Activated CD4-positive, alpha-beta T cell treated with anti-CD3 and anti-CD28 coated beads, Interleukin-2, amount 10 ng/mL, durations not matched to agents 24 days and 14 days (primary cell): ENCODE measurements at regions not wholly inside any gene's neighbourhood (a gene's known extent, or its start where the extent isn't known, plus 50 kb on each side); places are given as distances from the start of the nearest gene placed in this dataset.
"Not testable (repeated sequence)": the region's sequence is repeated elsewhere in the genome, so short reads cannot be mapped to it uniquely, and the experiment has no call there.

ENCODE experiments used
- DNase-seq: peaks from one replicate; pipeline ENCODE4 v3.0.0; 2022
- H3K27ac Mint-ChIP-seq: one replicate; pipeline ENCODE4 v1.8.0; 2022; ENCODE audit warnings: mild to moderate bottlenecking, mixed read lengths
- H3K27me3 Mint-ChIP-seq: one replicate; pipeline ENCODE4 v1.8.0; 2022; ENCODE audit warnings: mixed read lengths
- H3K36me3 Mint-ChIP-seq: one replicate; pipeline ENCODE4 v1.8.0; 2022; ENCODE audit warnings: low read depth, mild to moderate bottlenecking, mixed read lengths
- H3K4me1 Mint-ChIP-seq: one replicate; pipeline ENCODE4 v1.8.0; 2021; ENCODE audit warnings: mixed read lengths
- H3K4me3 Mint-ChIP-seq: one replicate; pipeline ENCODE4 v1.8.0; 2022; ENCODE audit warnings: mild to moderate bottlenecking, moderate library complexity, mixed read lengths
- H3K9me3 Mint-ChIP-seq: one replicate; pipeline ENCODE4 v1.8.0; 2021; ENCODE audit warnings: mixed read lengths
- intact Hi-C: fragments of 100-400 bp; cut with micrococcal nuclease; formaldehyde crosslinking; loops from one replicate; pipeline ENCODE4 v1.15.1; 2023

DNA sequence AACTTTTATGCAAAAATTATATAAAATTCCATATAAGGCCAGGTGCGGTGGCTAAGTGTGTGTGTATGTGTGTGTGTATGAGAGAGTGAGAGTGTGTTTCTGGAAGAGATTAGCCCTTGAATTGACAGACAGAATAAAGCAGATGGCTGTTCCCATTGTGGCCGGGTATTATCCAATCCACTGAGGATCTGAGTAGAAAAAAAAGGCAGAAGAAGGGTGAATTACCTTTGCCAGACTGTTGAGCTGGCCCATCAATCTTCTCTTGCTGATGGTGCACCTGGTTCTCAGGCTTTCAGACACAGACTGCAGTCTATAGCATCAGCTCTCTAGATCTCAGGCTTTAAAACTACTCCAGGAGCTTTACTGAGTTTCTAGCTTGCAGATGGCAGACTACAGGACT lies 92.2 kb upstream of the SLIT2 start:
- no peak overlapping the region for H3K27ac Mint-ChIP-seq
- H3K9me3 Mint-ChIP-seq: no peaks in the 10 kb centered on the region
- intact Hi-C loops: no loop called here
- H3K27me3 Mint-ChIP-seq: no peaks in the 10 kb centered on the region
- no peaks in the 10 kb centered on the region for H3K4me1 Mint-ChIP-seq
- no peak overlapping the region for H3K4me3 Mint-ChIP-seq
- H3K36me3 Mint-ChIP-seq: no peaks in the 10 kb centered on the region
- DNase-seq: no peak

DNA sequence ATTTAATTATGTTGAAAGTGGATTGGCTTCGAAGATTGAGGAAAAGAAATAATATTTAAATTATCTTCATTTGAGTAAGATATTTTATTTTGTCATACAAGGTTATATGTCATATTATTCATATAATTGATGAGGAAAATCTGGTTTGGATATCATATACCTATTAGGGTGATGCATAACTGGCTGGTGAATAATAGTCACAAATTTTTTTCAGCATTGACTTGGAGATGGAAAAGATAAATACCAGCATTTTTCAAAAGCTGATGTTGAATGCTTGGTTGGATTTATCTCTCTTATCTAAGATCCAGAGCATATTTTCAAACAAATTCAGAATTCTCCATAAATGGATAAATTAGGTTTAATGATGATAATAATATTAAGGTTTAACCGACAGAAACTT lies 93.5 kb upstream of the SLIT2 start:
- no peak for DNase-seq
- H3K9me3 Mint-ChIP-seq: no peaks in the 10 kb centered on the region
- no peaks in the 10 kb centered on the region for H3K4me1 Mint-ChIP-seq
- intact Hi-C loops: no loop called here
- no peak overlapping the region for H3K27ac Mint-ChIP-seq
- no peak overlapping the region for H3K4me3 Mint-ChIP-seq
- no peaks in the 10 kb centered on the region for H3K27me3 Mint-ChIP-seq
- no peaks in the 10 kb centered on the region for H3K36me3 Mint-ChIP-seq

DNA sequence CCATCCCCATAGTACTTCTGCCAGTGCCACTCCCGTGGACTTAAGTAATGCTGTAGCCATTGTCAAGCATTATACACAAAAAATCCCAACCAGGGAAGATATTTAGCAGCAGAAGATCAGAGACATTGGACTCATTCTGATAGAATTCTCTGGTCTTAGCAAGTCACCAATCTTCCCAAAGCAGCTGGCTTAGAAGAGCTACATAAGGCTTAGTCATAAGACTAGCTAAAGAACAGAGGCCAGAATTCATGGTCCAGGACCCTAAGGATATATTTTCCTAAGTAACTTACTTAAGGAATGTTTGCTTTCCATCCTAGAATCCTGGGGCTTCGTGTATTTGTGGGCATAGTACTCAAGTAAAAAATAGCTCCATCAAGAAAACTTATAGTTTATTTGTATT lies 100.3 kb upstream of the SLIT2 start:
- H3K9me3 Mint-ChIP-seq: no peaks in the 10 kb centered on the region
- DNase-seq: no peak
- H3K27ac Mint-ChIP-seq: no peak overlapping the region
- H3K4me3 Mint-ChIP-seq: no peak overlapping the region
- no peaks in the 10 kb centered on the region for H3K27me3 Mint-ChIP-seq
- no peaks in the 10 kb centered on the region for H3K36me3 Mint-ChIP-seq
- H3K4me1 Mint-ChIP-seq: no peaks in the 10 kb centered on the region
- intact Hi-C loops: no loop called here

- H3K27me3 Mint-ChIP-seq, H3K36me3 Mint-ChIP-seq, H3K4me1 Mint-ChIP-seq, intact Hi-C loops, DNase-seq, H3K27ac Mint-ChIP-seq, H3K4me3 Mint-ChIP-seq, H3K9me3 Mint-ChIP-seq: not testable (repeated sequence)
These were observed 102.6 kb upstream of the SLIT2 start for GRCh38 chr4:20149143-20149542.

DNA sequence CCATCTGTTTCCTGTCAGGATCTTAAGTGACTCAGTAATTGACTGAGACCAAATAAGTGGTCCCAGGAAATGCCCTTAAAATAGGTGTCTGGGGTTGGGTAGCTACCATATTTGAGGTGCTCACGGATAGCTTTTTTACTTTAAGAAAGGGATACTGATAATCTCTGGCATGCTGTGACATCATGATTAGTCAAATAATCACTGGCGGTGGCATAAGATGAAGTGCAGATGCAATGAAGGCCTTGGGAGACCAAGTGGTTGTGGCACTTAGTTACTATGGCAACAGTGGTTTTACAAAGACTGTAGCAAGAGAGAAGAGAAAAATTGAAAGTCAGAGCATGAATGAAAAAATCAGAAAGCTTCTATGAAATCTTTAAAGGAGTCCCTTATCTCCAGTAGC lies 114.5 kb upstream of the SLIT2 start:
- intact Hi-C loops: no loop called here

GRCh38 chr4:20127626-20128025 lies 124.1 kb upstream of the SLIT2 start:
- no peak overlapping the region for H3K4me3 Mint-ChIP-seq

More for the DNA sequence above, 114.5 kb upstream of the SLIT2 start:
- no peak for DNase-seq
- no peaks in the 10 kb centered on the region for H3K36me3 Mint-ChIP-seq
- no peak overlapping the region for H3K27ac Mint-ChIP-seq
- no peak overlapping the region for H3K4me3 Mint-ChIP-seq
- H3K9me3 Mint-ChIP-seq: no peaks in the 10 kb centered on the region
- H3K27me3 Mint-ChIP-seq: no peaks in the 10 kb centered on the region
- no peaks in the 10 kb centered on the region for H3K4me1 Mint-ChIP-seq

GRCh38 chr4:20126906-20127305 lies 124.8 kb upstream of the SLIT2 start:
- Mint-ChIP-seq H3K36me3 (no peaks in the 10 kb centered on the region), H3K27me3 (no peaks in the 10 kb centered on the region), H3K4me1 (no peaks in the 10 kb centered on the region), H3K9me3 (no peaks in the 10 kb centered on the region), H3K27ac (no peak overlapping the region), H3K4me3 (no peak overlapping the region)
- intact Hi-C loops: no loop called here
- no peak for DNase-seq

More at GRCh38 chr4:20127626-20128025, 124.1 kb upstream of the SLIT2 start:
- DNase-seq: no peak
- H3K9me3 Mint-ChIP-seq: no peaks in the 10 kb centered on the region
- no peaks in the 10 kb centered on the region for H3K27me3 Mint-ChIP-seq
- no peaks in the 10 kb centered on the region for H3K36me3 Mint-ChIP-seq
- intact Hi-C loops: no loop called here
- no peaks in the 10 kb centered on the region for H3K4me1 Mint-ChIP-seq
- H3K27ac Mint-ChIP-seq: no peak overlapping the region

- intact Hi-C loops: no loop called here
- H3K27ac Mint-ChIP-seq: no peak overlapping the region
- no peak for DNase-seq
- no peak overlapping the region for H3K4me3 Mint-ChIP-seq
- H3K36me3 Mint-ChIP-seq: no peaks in the 10 kb centered on the region
- H3K9me3 Mint-ChIP-seq: no peaks in the 10 kb centered on the region
- H3K4me1 Mint-ChIP-seq: no peaks in the 10 kb centered on the region
- H3K27me3 Mint-ChIP-seq: no peaks in the 10 kb centered on the region
These were observed 127.2 kb upstream of the SLIT2 start for GRCh38 chr4:20124317-20125026.

DNA sequence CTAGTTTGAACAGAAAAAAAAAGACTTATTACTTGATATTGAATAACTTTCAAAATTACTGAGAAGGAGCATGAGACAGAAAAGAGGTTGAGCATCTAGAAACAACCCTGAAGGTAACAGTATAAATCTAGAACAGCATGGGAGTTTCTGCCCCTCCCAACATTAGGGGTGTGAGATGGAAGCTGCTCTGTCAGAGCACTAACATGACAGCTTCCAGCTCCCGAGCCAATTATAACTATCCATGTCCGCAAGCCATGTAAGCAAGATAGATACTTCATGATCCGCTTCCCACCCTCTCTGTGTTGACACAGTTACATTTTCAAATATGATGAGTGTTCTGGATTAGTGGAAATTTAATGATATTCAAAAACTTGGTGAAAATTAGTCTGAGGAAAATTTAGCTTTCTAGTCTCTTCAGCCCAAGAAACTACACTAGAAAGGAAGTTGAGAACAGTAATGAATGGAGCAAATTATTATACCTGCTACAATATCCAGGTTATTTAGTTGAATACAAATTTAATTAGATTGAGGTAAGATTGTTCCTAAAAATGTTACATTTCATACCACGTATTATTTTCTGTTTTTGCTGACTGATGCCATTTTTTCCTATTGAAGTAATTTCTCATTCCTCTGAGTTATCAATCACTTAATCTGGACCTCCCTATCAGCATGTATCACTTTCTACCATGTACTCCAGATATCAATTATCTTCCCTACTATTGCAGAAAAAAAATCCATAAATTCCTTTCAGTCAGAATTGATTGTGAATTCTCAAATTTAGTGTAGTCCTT lies 129.3 kb upstream of the SLIT2 start:
- H3K9me3 Mint-ChIP-seq: no peaks in the 10 kb centered on the region
- intact Hi-C loops: no loop called here
- H3K4me1 Mint-ChIP-seq: no peaks in the 10 kb centered on the region
- no peaks in the 10 kb centered on the region for H3K36me3 Mint-ChIP-seq
- DNase-seq: no peak
- H3K27ac Mint-ChIP-seq: no peak overlapping the region
- no peaks in the 10 kb centered on the region for H3K27me3 Mint-ChIP-seq
- no peak overlapping the region for H3K4me3 Mint-ChIP-seq

GRCh38 chr4:20119141-20119540 lies 132.6 kb upstream of the SLIT2 start:
- intact Hi-C loops: no loop called here
- Mint-ChIP-seq H3K4me3 (no peak overlapping the region), H3K9me3 (no peaks in the 10 kb centered on the region), H3K27ac (no peak overlapping the region), H3K27me3 (no peaks in the 10 kb centered on the region), H3K36me3 (no peaks in the 10 kb centered on the region), H3K4me1 (no peaks in the 10 kb centered on the region)
- no peak for DNase-seq

DNA sequence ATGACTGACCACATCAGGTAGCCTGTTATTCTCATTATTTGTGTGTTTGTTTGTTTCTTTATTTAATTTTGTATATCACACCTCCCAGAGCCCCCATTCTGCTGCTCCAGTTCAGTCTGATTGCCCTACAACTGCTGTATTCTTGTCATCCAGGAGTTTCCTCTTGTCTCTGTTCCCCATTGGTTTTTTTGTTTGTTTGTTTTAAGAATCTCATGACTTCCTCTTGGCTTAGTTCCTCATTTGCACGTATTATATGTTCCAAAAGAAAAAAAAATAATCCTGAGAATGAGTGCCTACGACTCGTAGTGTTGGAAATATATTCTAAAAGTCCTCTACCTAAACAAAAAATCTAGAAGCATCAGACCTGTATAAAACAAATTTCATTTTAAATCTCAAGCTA lies 142.3 kb upstream of the SLIT2 start:
- no peak overlapping the region for H3K27ac Mint-ChIP-seq
- H3K9me3 Mint-ChIP-seq: peaks cover 6% of the 10 kb centered on the region

GRCh38 chr4:20106921-20107320 lies 144.8 kb upstream of the SLIT2 start:
- Mint-ChIP-seq H3K4me1 (no peaks in the 10 kb centered on the region), H3K4me3 (no peak overlapping the region), H3K9me3 (peaks cover 6% of the 10 kb centered on the region), H3K27ac (no peak overlapping the region), H3K27me3 (no peaks in the 10 kb centered on the region), H3K36me3 (no peaks in the 10 kb centered on the region)
- intact Hi-C loops: no loop called here
- no peak for DNase-seq

More for the DNA sequence above, 142.3 kb upstream of the SLIT2 start:
- H3K36me3 Mint-ChIP-seq: no peaks in the 10 kb centered on the region
- H3K4me3 Mint-ChIP-seq: no peak overlapping the region
- H3K4me1 Mint-ChIP-seq: no peaks in the 10 kb centered on the region
- DNase-seq: no peak
- intact Hi-C loops: no loop called here
- no peaks in the 10 kb centered on the region for H3K27me3 Mint-ChIP-seq

GRCh38 chr4:20101831-20102230 lies 149.9 kb upstream of the SLIT2 start:
- no peak overlapping the region for H3K4me3 Mint-ChIP-seq
- intact Hi-C loops: no loop called here
- DNase-seq: no peak
- no peaks in the 10 kb centered on the region for H3K27me3 Mint-ChIP-seq
- H3K27ac Mint-ChIP-seq: no peak overlapping the region
- H3K4me1 Mint-ChIP-seq: no peaks in the 10 kb centered on the region
- H3K9me3 Mint-ChIP-seq: peaks cover 5% of the 10 kb centered on the region
- no peaks in the 10 kb centered on the region for H3K36me3 Mint-ChIP-seq

GRCh38 chr4:20096911-20097310 lies 154.8 kb upstream of the SLIT2 start:
- Mint-ChIP-seq H3K27me3 (no peaks in the 10 kb centered on the region), H3K9me3 (peaks cover 5% of the 10 kb centered on the region), H3K36me3 (no peaks in the 10 kb centered on the region), H3K4me1 (no peaks in the 10 kb centered on the region), H3K27ac (no peak overlapping the region), H3K4me3 (no peak overlapping the region)
- intact Hi-C loops: no loop called here
- DNase-seq: no peak
